ENCODE measurements at regions not wholly inside any gene's neighbourhood (a gene's known extent, or its start where the extent isn't known, plus 50 kb on each side); places are given as distances from the start of the nearest gene placed in this dataset.

- no peak for TF ChIP-seq POLR2A (IDR thresholded peaks at IDR 0.05)
- peak; percentile 49 to 66 (median 62) for TF ChIP-seq CTCF (IDR thresholded peaks at IDR 0.05)
- TF ChIP-seq EP300 (IDR thresholded peaks at IDR 0.05), result no peak
These were observed 76.7 kb upstream of the RGS6 start for GRCh38 chr14:71855399-71856036.
